Thyroid gland (tissue), 4 donors: ENCODE measurements at regions not wholly inside any gene's neighbourhood (a gene's known extent, or its start where the extent isn't known, plus 50 kb on each side); places are given as distances from the start of the nearest gene placed in this dataset.

Source experiments
- CTCF ChIP-seq, 6 experiments: fragments of 200-600 bp in 3 of 6; fragments of 450-650 bp in 3 of 6; sonication (generic) in 3 of 6; IDR thresholded peaks; one replicate each; pipeline ENCODE4 v1.5.1; 2016 to 2019; ENCODE audit warnings: antibody characterized with exemption in 6 of 6, mild to moderate bottlenecking in 2 of 6, inconsistent platforms in 1 of 6, moderate library complexity in 1 of 6
- POLR2A ChIP-seq, 2 donors: fragments of 450-650 bp; IDR thresholded peaks; one replicate each; pipeline ENCODE4 v1.6.1; 2017; ENCODE audit warnings: antibody characterized with exemption in 2 of 2, mild to moderate bottlenecking in 2 of 2, moderate library complexity in 1 of 2

GRCh38 chr4:59712470-59712869, 1487.7 kb upstream of the ADGRL3 start:
- TF ChIP-seq CTCF (IDR thresholded peaks at IDR 0.05): no peak
- TF ChIP-seq POLR2A (IDR thresholded peaks at IDR 0.05): no peak
